Tibial artery (tissue), 4 donors: ENCODE measurements at regions not wholly inside any gene's neighbourhood (a gene's known extent, or its start where the extent isn't known, plus 50 kb on each side); places are given as distances from the start of the nearest gene placed in this dataset.

ENCODE experiments used
- DNase-seq, 2 donors: peaks; one replicate each; pipeline ENCODE4 v3.0.0-alpha.2; 2019
- H3K27ac ChIP-seq, 2 donors: fragments of 200-600 bp; sonication (generic) in 1 of 2; 1 replicate in 1 of 2; 2 replicates in 1 of 2; pipeline ENCODE4 v1.5.1; 2018 to 2019; ENCODE audit warnings: mild to moderate bottlenecking in 1 of 2
- H3K27me3 ChIP-seq, 2 donors: fragments of 200-600 bp; sonication (generic) in 1 of 2; one replicate each; pipeline versions ENCODE4 v1.5.1 to v1.6.0; 2016 to 2019
- H3K36me3 ChIP-seq, 3 donors: fragments of 200-600 bp; sonication (generic) in 2 of 3; one replicate each; pipeline ENCODE4 v1.5.1; 2016 to 2019; ENCODE audit warnings: mild to moderate bottlenecking in 2 of 3
- H3K4me1 ChIP-seq, 4 donors: fragments of 200-600 bp; sonication (generic) in 2 of 4; 1 replicate in 3 of 4; 2 replicates in 1 of 4; pipeline ENCODE4 v1.5.1; 2016 to 2019
- H3K4me3 ChIP-seq, 2 donors: fragments of 200-600 bp; sonication (generic) in 1 of 2; 1 replicate in 1 of 2; 2 replicates in 1 of 2; pipeline ENCODE4 v1.5.1; 2018 to 2019; ENCODE audit warnings: mild to moderate bottlenecking in 2 of 2
- H3K9me3 ChIP-seq, 3 donors: fragments of 200-600 bp; sonication (generic) in 1 of 3; one replicate each; pipeline ENCODE4 v1.5.1; 2016 to 2019
- CTCF ChIP-seq, 2 experiments: fragments of 200-600 bp in 1 of 2; fragments of 450-650 bp in 1 of 2; IDR thresholded peaks; one replicate each; pipeline ENCODE4 v1.5.1; 2017 to 2019; ENCODE audit warnings: antibody characterized with exemption in 2 of 2, mild to moderate bottlenecking in 1 of 2, moderate library complexity in 1 of 2
- intact Hi-C: fragments of 100-400 bp; cut with DNase I; formaldehyde crosslinking; loops from one replicate; pipeline ENCODE4 v1.15.0; 2023; ENCODE audit warnings: low total_unique reads

- Histone ChIP-seq H3K9me3 (no peaks in the 10 kb centered on the region), H3K27me3 (no peaks in the 10 kb centered on the region), H3K4me3 (no peak overlapping the region), H3K27ac (no peak overlapping the region), H3K36me3 (no peaks in the 10 kb centered on the region), H3K4me1 (peaks cover 0 to 10% (median 0%) of the 10 kb centered on the region in 4 donors)
- no peak for DNase-seq
- intact Hi-C loops = no loop called here
- TF ChIP-seq CTCF (IDR thresholded peaks at IDR 0.05) = no peak
These were observed 109.9 kb downstream of the NUDT12 start for GRCh38 chr5:103452666-103453065.

- H3K36me3 ChIP-seq = no peaks in the 10 kb centered on the region
- no peak for DNase-seq
- H3K27me3 ChIP-seq = no peaks in the 10 kb centered on the region
- no peak overlapping the region for H3K4me3 ChIP-seq
- H3K27ac ChIP-seq = no peak overlapping the region
- intact Hi-C loops = no loop called here
- no peak for TF ChIP-seq CTCF (IDR thresholded peaks at IDR 0.05)
- no peaks in the 10 kb centered on the region for H3K9me3 ChIP-seq
- peaks cover 0 to 10% (median 0%) of the 10 kb centered on the region in 4 donors for H3K4me1 ChIP-seq
These were observed 110.5 kb downstream of the NUDT12 start for GRCh38 chr5:103452089-103452488.

GRCh38 chr5:103451261-103451660 lies 111.3 kb downstream of the NUDT12 start:
- no peak for TF ChIP-seq CTCF (IDR thresholded peaks at IDR 0.05)
- H3K36me3 ChIP-seq = no peaks in the 10 kb centered on the region
- intact Hi-C loops = no loop called here
- no peak overlapping the region for H3K27ac ChIP-seq
- H3K9me3 ChIP-seq = no peaks in the 10 kb centered on the region
- H3K4me1 ChIP-seq = peaks cover 0 to 10% (median 0%) of the 10 kb centered on the region in 4 donors
- no peaks in the 10 kb centered on the region for H3K27me3 ChIP-seq
- no peak overlapping the region for H3K4me3 ChIP-seq
- no peak for DNase-seq

GRCh38 chr5:103450333-103451061 lies 112.1 kb downstream of the NUDT12 start:
- H3K4me1 ChIP-seq = peaks cover 0 to 10% (median 0%) of the 10 kb centered on the region in 4 donors
- intact Hi-C loops = no loop called here

GRCh38 chr5:103446813-103447212 lies 115.8 kb downstream of the NUDT12 start:
- no peak for TF ChIP-seq CTCF (IDR thresholded peaks at IDR 0.05)
- Histone ChIP-seq H3K36me3 (no peaks in the 10 kb centered on the region), H3K27me3 (no peaks in the 10 kb centered on the region), H3K4me3 (no peak overlapping the region), H3K4me1 (peaks cover 0 to 6% (median 0%) of the 10 kb centered on the region in 4 donors), H3K9me3 (no peaks in the 10 kb centered on the region), H3K27ac (no peak overlapping the region)
- DNase-seq = no peak
- intact Hi-C loops = no loop called here

More at GRCh38 chr5:103450333-103451061, 112.1 kb downstream of the NUDT12 start:
- no peak overlapping the region for H3K4me3 ChIP-seq
- H3K27me3 ChIP-seq = no peaks in the 10 kb centered on the region
- H3K9me3 ChIP-seq = no peaks in the 10 kb centered on the region
- no peak for DNase-seq
- no peak overlapping the region for H3K27ac ChIP-seq
- TF ChIP-seq CTCF (IDR thresholded peaks at IDR 0.05) = no peak
- no peaks in the 10 kb centered on the region for H3K36me3 ChIP-seq
